ENCODE measurements at regions not wholly inside any gene's neighbourhood (a gene's known extent, or its start where the extent isn't known, plus 50 kb on each side); places are given as distances from the start of the nearest gene placed in this dataset.
"Not testable (repeated sequence)": the region's sequence is repeated elsewhere in the genome, so short reads cannot be mapped to it uniquely, and the experiment has no call there.

- no peak for DNase-seq (ENCODE audit: low spot score)
Measured at GRCh38 chr2:8599421-8600242, 82.2 kb upstream of the ID2 start.

GRCh38 chr2:8600456-8600855, 81.4 kb upstream of the ID2 start:
- DNase-seq (ENCODE audit: low spot score), result no peak

GRCh38 chr2:8602809-8603208, 79.0 kb upstream of the ID2 start:
- no peak for DNase-seq (ENCODE audit: low spot score)

- DNase-seq (ENCODE audit: low spot score), result not testable (repeated sequence)
Measured at GRCh38 chr2:8603356-8603755, 78.5 kb upstream of the ID2 start.

- DNase-seq (ENCODE audit: low spot score), result no peak
Measured at GRCh38 chr2:8604262-8604661, 77.6 kb upstream of the ID2 start.

GRCh38 chr2:8605351-8606065, 76.3 kb upstream of the ID2 start:
- peak; percentile 24 for DNase-seq (ENCODE audit: low spot score)

GRCh38 chr2:8606226-8606625, 75.6 kb upstream of the ID2 start:
- no peak for DNase-seq (ENCODE audit: low spot score)

GRCh38 chr2:8606649-8607550, 75.0 kb upstream of the ID2 start:
- no peak for DNase-seq (ENCODE audit: low spot score)

- DNase-seq (ENCODE audit: low spot score), result no peak
Measured at GRCh38 chr2:8607606-8608005, 74.2 kb upstream of the ID2 start.

GRCh38 chr2:8608411-8608954, 73.4 kb upstream of the ID2 start:
- no peak for DNase-seq (ENCODE audit: low spot score)

- DNase-seq (ENCODE audit: low spot score), result no peak
Measured at GRCh38 chr2:8609357-8609811, 72.5 kb upstream of the ID2 start.

GRCh38 chr2:8610775-8611174, 71.1 kb upstream of the ID2 start:
- DNase-seq (ENCODE audit: low spot score), result not testable (repeated sequence)

- DNase-seq (ENCODE audit: low spot score), result no peak
Measured at GRCh38 chr2:8611246-8611645, 70.6 kb upstream of the ID2 start.

- DNase-seq (ENCODE audit: low spot score), result no peak
Measured at GRCh38 chr2:8611700-8612099, 70.2 kb upstream of the ID2 start.

GRCh38 chr2:8612734-8613179, 69.1 kb upstream of the ID2 start:
- no peak for DNase-seq (ENCODE audit: low spot score)

- DNase-seq (ENCODE audit: low spot score), result not testable (repeated sequence)
Measured at GRCh38 chr2:8613207-8613999, 68.5 kb upstream of the ID2 start.

GRCh38 chr2:8614646-8615045, 67.2 kb upstream of the ID2 start:
- DNase-seq (ENCODE audit: low spot score), result no peak

- no peak for DNase-seq (ENCODE audit: low spot score)
Measured at GRCh38 chr2:8615252-8615575, 66.6 kb upstream of the ID2 start.

- DNase-seq (ENCODE audit: low spot score), result no peak
Measured at GRCh38 chr2:8615576-8616281, 66.1 kb upstream of the ID2 start.

GRCh38 chr2:8617048-8617447, 64.8 kb upstream of the ID2 start:
- no peak for DNase-seq (ENCODE audit: low spot score)

Measured in H4 (cell line).